RWPE2 (cell line): ENCODE measurements at regions not wholly inside any gene's neighbourhood (a gene's known extent, or its start where the extent isn't known, plus 50 kb on each side); places are given as distances from the start of the nearest gene placed in this dataset.

Experiments
- ATAC-seq: fragments of 200-7000 bp; cut with Tn5 transposase; 3 replicates; pipeline ENCODE4 v1.9.1; 2021; ENCODE audit warnings: low read depth
- DNase-seq: peaks from one replicate; pipeline ENCODE4 v3.0.0-alpha.2; 2020; ENCODE audit warnings: low spot score
- H3K27ac ChIP-seq: fragments of 450-650 bp; 2 replicates; pipeline ENCODE4 v1.5.1; 2017; ENCODE audit warnings: mild to moderate bottlenecking; ENCODE audit not compliant: poor library complexity, severe bottlenecking
- H3K27me3 ChIP-seq: fragments of 250-450 bp; sonication (Bioruptor Pico); 2 replicates; pipeline ENCODE4 v1.5.1; 2021; ENCODE audit warnings: mild to moderate bottlenecking, moderate library complexity; ENCODE audit not compliant: insufficient read depth, poor library complexity, severe bottlenecking
- H3K36me3 ChIP-seq: fragments of 250-450 bp; sonication (Bioruptor Pico); 2 replicates; pipeline ENCODE4 v1.5.1; 2020; ENCODE audit warnings: low read depth, mild to moderate bottlenecking, moderate library complexity
- H3K4me1 ChIP-seq: fragments of 250-450 bp; sonication (Bioruptor Pico); 2 replicates; pipeline ENCODE4 v1.5.1; 2021; ENCODE audit warnings: mild to moderate bottlenecking, moderate library complexity; ENCODE audit not compliant: insufficient read depth, poor library complexity, severe bottlenecking
- H3K4me3 ChIP-seq: fragments of 250-450 bp; sonication (Bioruptor Pico); 2 replicates; pipeline ENCODE4 v1.5.1; 2021; ENCODE audit warnings: mild to moderate bottlenecking, moderate library complexity; ENCODE audit not compliant: severe bottlenecking
- H3K9me3 ChIP-seq: fragments of 250-450 bp; sonication (Bioruptor Pico); 2 replicates; pipeline ENCODE4 v1.5.1; 2021; ENCODE audit warnings: mild to moderate bottlenecking, moderate library complexity; ENCODE audit not compliant: severe bottlenecking
- TF ChIP-seq, protein P1 (sequence below): fragments of 450-650 bp; IDR thresholded peaks from one replicate; pipeline ENCODE4 v1.5.1; 2017; ENCODE audit warnings: mild to moderate bottlenecking, moderate library complexity; ENCODE audit not compliant: poor library complexity, severe bottlenecking

GRCh38 chr5:109476292-109476691 is 66.5 kb upstream of the PJA2 start:
- H3K4me3 ChIP-seq: no peak overlapping the region
- peaks cover 3% of the 10 kb centered on the region for H3K9me3 ChIP-seq
- H3K4me1 ChIP-seq: no peaks in the 10 kb centered on the region
- no peaks in the 10 kb centered on the region for H3K36me3 ChIP-seq
- DNase-seq: no peak
- TF ChIP-seq, protein P1, sequence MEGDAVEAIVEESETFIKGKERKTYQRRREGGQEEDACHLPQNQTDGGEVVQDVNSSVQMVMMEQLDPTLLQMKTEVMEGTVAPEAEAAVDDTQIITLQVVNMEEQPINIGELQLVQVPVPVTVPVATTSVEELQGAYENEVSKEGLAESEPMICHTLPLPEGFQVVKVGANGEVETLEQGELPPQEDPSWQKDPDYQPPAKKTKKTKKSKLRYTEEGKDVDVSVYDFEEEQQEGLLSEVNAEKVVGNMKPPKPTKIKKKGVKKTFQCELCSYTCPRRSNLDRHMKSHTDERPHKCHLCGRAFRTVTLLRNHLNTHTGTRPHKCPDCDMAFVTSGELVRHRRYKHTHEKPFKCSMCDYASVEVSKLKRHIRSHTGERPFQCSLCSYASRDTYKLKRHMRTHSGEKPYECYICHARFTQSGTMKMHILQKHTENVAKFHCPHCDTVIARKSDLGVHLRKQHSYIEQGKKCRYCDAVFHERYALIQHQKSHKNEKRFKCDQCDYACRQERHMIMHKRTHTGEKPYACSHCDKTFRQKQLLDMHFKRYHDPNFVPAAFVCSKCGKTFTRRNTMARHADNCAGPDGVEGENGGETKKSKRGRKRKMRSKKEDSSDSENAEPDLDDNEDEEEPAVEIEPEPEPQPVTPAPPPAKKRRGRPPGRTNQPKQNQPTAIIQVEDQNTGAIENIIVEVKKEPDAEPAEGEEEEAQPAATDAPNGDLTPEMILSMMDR: no peak
- H3K27me3 ChIP-seq: no peaks in the 10 kb centered on the region
- ATAC-seq: no peak
- no peak overlapping the region for H3K27ac ChIP-seq

DNA sequence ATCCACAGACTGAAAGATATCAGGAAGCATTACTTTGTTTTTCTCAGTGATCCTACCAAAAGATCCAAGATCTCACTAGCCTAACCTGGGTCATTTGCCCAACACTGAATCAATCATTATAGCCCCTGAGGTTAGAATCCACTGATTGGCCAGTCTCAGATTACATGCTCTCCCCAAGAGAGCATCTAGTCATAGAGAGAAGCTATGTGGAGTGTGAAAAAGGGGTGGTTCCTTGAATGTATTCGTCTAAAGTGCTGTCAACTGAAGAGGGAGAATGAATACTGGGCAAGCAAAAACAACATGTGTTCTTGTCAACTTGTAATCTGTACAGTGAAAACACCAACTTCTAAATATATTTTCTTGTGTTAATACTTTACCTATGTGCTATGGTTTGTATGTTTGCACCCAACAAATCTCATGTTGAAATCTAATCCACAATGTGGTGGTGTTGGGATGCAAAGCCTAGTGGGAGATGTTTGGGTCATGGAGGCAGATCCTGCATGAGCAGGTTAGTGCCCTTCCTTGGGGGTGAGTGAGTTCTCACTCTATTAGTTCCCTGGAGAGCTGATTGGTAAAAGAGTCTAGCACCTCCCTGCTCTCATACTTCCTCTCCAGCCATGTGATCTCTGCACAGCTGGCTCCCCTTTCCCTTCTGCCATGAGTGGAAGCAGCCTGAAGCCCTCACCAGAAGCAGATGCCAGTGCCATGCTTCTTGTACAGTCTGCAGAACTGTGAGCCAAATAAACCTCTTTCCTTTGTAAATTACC is 60.3 kb upstream of the PJA2 start:
- TF ChIP-seq, protein P1: no peak
- ATAC-seq (no peak), DNase-seq (no peak)
- no peak overlapping the region for H3K4me3 ChIP-seq
- H3K27ac ChIP-seq: no peak overlapping the region
- no peaks in the 10 kb centered on the region for H3K9me3 ChIP-seq
- no peaks in the 10 kb centered on the region for H3K27me3 ChIP-seq
- H3K4me1 ChIP-seq: peaks cover 6% of the 10 kb centered on the region
- no peaks in the 10 kb centered on the region for H3K36me3 ChIP-seq

- Histone ChIP-seq H3K27ac (no peak overlapping the region), H3K27me3 (no peaks in the 10 kb centered on the region), H3K36me3 (no peaks in the 10 kb centered on the region), H3K4me1 (peaks cover 6% of the 10 kb centered on the region), H3K4me3 (no peak overlapping the region), H3K9me3 (no peaks in the 10 kb centered on the region)
- TF ChIP-seq, protein P1: peak; percentile 98
- DNase-seq (peak; percentile 94), ATAC-seq (peak; percentile 85)
Measured at GRCh38 chr5:109468737-109469420, 59.1 kb upstream of the PJA2 start.

DNA sequence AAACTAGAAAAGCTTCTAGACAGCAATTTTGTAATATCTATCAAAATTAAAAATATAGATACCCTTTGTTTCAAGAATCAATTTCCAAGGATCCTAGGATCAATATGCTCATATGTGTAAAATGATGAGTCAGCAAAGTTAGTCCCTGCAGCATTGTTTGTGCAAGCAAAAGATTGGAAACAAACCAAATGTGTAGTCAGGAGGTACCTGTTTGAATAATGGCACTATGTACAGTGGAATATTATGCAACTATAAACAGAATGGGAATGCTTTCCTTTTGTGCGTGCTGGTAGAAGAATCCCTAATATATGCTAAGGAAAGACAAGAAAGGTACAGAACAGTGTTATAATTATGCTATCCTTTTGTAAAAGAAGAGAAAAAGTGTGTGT is 58.5 kb upstream of the PJA2 start:
- Histone ChIP-seq H3K4me1 (peaks cover 6% of the 10 kb centered on the region), H3K9me3 (no peaks in the 10 kb centered on the region), H3K27ac (no peak overlapping the region), H3K27me3 (no peaks in the 10 kb centered on the region), H3K36me3 (no peaks in the 10 kb centered on the region), H3K4me3 (no peak overlapping the region)
- DNase-seq: no peak
- TF ChIP-seq, protein P1: no peak
- no peak; the same call in 2 of the 3 replicates for ATAC-seq

DNA sequence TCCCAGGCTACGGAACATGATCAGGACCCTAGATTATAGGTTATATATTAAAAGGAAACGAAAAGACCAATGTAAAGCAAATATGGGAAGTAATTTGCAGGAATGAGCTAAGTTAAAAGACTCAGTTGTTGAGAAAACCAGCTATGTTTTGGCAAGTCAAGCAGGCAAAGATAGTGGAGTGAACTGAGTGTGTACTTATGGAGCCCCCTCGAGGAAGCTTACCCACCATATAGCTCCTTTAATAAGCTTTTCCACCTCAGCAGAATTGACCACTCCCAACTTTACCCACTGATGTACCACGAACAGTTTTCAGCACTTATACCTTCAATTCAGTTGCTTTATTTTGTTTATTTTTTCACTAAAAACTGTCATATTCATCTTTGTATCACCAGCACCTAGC is 57.3 kb upstream of the PJA2 start:
- Histone ChIP-seq H3K9me3 (no peaks in the 10 kb centered on the region), H3K36me3 (no peaks in the 10 kb centered on the region), H3K27ac (no peak overlapping the region), H3K27me3 (no peaks in the 10 kb centered on the region), H3K4me1 (peaks cover 6% of the 10 kb centered on the region), H3K4me3 (no peak overlapping the region)
- ATAC-seq (no peak), DNase-seq (no peak)
- TF ChIP-seq, protein P1: no peak
